NCI-H345 treated with DMSO at 0.1 percent for 48 hours (cell line): ENCODE measurements at regions not wholly inside any gene's neighbourhood (a gene's known extent, or its start where the extent isn't known, plus 50 kb on each side); places are given as distances from the start of the nearest gene placed in this dataset.
"Not testable (repeated sequence)": the region's sequence is repeated elsewhere in the genome, so short reads cannot be mapped to it uniquely, and the experiment has no call there.

Source experiments
- DNase-seq: peaks from one replicate; lab custom pipeline; 2025; ENCODE audit not compliant: unreplicated experiment; lab: John Stamatoyannopoulos, UW

- DNase-seq, result no peak
Measured at GRCh38 chr3:18194431-18194830, 230.7 kb downstream of the SATB1 start.

DNA sequence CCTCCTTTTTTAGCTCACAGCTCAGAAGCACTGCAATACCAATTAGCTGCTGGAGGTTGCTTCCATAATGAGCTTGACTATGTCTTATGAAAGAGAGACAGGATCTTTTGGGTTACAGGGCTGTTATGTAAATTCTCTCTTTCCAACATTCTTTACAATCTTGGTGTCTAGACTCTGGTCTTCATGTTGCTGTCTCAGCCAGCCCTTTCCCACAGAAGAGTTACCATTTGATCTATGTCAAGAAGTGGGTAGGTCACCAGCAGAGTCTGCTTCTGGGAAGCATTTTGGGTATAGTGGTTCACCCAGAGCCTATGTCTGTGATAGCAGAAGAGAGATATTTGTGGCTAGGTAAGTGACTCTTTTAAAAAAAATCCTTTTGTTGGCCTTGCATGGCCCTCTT, 234.5 kb downstream of the SATB1 start:
- no peak for DNase-seq

GRCh38 chr3:18189282-18190050, 235.7 kb downstream of the SATB1 start:
- DNase-seq, result no peak

DNA sequence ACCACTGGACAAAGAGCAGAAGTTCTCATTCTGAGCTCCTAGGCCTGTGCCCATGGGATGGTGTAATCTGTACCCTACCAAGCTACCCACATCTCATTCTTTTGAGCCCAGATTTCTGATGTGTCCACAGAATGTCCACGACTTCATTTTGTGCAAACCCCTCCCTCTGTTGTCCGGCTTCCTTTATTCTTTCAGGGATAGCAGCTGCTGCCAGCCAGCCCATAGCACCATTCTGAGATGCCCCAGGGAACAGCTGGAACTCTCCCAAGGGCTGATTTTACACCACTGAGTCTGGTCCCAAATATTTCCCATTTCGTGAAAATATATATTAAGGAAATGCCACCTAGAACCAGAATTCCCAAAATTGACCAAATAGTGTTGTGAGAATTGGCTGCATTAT, 236.6 kb downstream of the SATB1 start:
- no peak for DNase-seq

- DNase-seq, result no peak
Measured at GRCh38 chr3:18185624-18186023, 239.5 kb downstream of the SATB1 start.

GRCh38 chr3:18182923-18183322, 242.2 kb downstream of the SATB1 start:
- not testable (repeated sequence) for DNase-seq

DNA sequence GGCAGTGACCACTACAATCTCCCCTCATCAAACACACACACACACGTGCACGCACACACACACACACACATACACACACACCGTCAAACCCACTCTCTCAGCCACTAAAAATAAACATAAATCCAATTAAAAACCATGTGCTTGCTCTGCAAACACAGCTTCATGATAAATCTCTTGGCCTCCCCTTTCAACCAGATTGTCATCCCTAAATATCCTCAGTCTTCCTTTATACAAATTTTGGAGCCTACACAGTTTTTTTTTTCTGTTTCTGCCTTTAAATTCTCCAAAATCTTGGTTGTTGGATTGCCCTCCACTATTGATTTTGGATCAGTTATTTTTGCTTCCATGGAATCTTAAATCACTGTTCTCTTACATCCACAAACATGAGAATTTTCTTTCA, 245.6 kb downstream of the SATB1 start:
- DNase-seq, result no peak

GRCh38 chr3:18177271-18177670, 247.9 kb downstream of the SATB1 start:
- no peak for DNase-seq

DNA sequence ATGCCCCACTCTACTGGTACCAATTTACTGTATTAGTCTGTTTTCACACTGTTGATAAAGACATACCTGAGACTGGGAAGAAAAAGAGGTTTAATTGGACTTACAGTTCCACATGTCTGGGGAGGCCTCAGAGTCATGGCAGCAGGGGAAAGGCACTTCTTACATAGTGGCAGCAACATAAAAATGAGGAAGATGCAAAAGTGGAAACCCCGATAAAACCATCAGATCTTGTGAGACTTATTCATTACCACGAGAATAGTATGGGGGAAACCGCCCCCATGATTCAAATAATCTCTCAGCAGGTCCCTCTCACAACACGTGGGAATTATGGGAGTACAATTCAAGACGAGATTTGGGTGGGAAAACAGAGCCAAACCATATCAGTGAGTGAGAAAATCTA, 251.2 kb downstream of the SATB1 start:
- DNase-seq, result not testable (repeated sequence)

GRCh38 chr3:18159681-18160080, 265.5 kb downstream of the SATB1 start:
- DNase-seq, result no peak

- no peak for DNase-seq
Measured at GRCh38 chr3:18153571-18154173, 271.5 kb downstream of the SATB1 start.

GRCh38 chr3:18151199-18151598, 273.9 kb downstream of the SATB1 start:
- DNase-seq, result no peak

- no peak for DNase-seq
Measured at GRCh38 chr3:18149935-18150334, 275.2 kb downstream of the SATB1 start.

- no peak for DNase-seq
Measured at GRCh38 chr3:18149386-18149785, 275.8 kb downstream of the SATB1 start.

DNA sequence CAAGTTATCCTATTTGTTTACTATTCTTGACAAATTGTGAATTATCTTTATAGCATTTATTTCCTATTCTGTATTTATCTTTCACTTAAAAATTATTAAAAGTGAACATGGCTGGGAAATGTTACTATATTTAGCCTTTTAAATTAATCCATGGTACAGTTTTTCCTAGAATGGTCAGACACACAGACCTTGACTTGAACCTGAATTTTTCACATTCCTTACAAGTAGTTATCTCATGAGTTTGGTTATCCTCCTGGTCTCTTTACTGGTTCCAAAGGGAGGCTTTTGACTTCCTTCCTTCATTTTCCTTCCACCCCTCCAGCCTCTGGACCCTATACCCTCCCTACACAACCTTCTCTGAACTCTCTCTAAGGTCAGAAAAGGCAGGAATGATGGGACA, 280.6 kb downstream of the SATB1 start:
- no peak for DNase-seq

DNA sequence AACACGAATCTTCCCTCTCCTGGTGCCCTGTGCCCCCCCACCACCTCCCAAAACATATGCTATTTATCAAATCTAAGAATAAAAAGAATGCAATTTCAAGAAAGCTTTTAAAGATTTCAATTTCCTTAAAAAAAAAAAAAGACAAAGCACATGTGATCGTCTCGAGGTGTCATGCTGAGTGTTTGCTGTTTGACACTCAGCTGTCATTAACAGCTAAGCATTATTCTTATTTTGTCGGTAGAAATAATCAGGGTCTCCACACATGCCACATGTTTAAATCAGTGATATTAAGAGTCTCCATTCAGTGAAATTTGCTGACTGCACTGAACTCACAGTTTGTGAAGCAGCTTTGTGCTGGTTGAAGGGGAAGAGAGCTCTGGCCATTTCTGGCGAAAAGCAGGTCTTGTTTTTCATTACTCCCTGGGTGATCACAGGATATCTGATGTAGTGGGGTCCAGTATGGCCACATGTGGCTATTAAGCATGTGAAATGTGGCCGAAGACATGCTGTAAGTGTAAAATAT, 281.8 kb downstream of the SATB1 start:
- DNase-seq, result no peak

DNA sequence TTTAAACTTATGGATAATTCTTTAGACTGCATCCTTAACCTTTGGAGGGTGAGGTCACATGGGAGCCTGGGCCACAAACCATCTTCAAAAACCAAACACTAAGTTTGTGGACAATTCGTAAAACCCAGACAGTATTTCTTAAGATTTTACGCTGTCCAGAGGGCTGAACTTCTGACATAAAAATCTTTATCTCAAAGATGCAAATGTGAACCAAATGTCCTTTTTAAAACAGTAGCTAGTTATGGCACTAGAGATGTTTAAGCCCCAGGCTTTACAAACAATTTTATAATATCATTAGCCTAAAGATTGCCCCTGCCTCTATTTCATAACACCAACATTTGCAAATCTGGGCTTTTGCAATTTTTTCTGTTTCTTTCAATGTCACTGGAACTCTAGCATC, 287.2 kb downstream of the SATB1 start:
- no peak for DNase-seq

GRCh38 chr3:18135060-18135814, 289.9 kb downstream of the SATB1 start:
- DNase-seq, result no peak

DNA sequence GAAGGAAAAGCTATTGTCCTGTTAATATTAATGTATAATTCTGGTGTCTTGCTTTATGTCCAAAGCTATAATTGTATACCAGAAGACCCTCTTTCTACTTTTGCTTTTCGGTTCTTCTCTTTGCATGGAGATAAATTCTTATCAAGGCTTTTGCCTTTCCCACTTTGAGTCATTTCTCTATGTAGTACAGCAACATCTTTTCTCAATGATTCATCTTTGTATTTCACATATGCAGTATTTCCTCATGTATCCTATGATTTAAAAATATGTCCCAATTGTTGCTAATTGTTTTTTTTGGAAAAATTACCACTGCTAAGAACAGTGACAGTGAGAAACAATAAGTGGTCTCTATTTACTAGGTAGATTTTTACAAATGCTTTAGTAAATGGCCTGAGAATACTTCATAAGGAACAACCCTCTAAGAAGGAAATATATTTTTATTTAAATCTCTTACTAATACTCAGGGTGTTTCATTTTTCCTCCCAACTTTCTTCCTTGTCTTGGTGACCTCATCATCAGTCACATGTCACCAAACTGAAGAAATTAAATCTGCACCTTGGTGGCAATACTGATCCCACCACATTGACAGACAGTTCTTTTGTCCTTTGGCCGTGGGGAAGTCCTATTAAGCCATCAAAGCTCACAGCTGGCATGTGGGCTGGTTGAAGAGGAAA, 290.6 kb downstream of the SATB1 start:
- no peak for DNase-seq

DNA sequence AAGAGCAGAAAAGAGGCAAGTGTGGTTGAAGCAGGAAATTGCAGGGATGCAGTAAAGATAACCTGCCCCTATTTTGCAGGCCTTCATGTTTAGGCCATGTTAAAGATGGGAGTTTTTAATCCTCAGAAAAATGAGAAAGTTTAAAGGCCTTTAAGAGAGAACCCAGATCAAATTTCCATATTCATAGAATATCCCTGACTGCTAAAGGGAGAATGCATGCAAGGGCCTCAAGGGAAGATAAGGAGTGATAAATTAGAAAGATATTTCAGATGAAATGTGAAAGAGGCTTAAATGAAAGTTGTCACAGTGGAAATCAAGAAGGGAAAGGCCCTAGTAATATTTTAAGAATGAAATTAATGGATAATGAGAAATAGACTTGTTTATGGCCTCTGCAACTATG, 292.1 kb downstream of the SATB1 start:
- no peak for DNase-seq
